Smooth muscle cell (in vitro differentiated cells): ENCODE measurements at regions not wholly inside any gene's neighbourhood (a gene's known extent, or its start where the extent isn't known, plus 50 kb on each side); places are given as distances from the start of the nearest gene placed in this dataset.
A peak's percentile ranks its signal among the peaks of the same experiment; 100 is the strongest.

ENCODE experiments used
- DNase-seq: peaks from one replicate; lab custom pipeline; 2025; ENCODE audit not compliant: unreplicated experiment; lab: John Stamatoyannopoulos, UW
- H2AFZ ChIP-seq: fragments of 200-600 bp; sonication (generic); 2 replicates; pipeline ENCODE4 v1.6.0; 2016; ENCODE audit warnings: antibody characterized with exemption, low read depth, mild to moderate bottlenecking
- H3F3A ChIP-seq: fragments of 200-600 bp; sonication (generic); 2 replicates; pipeline ENCODE4 v1.6.0; 2017; ENCODE audit warnings: antibody characterized with exemption, low read depth
- H3K27ac ChIP-seq: fragments of 200-600 bp; sonication (generic); 2 replicates; pipeline ENCODE4 v1.5.1; 2016; ENCODE audit warnings: low read depth, mild to moderate bottlenecking
- H3K27me3 ChIP-seq: fragments of 200-600 bp; sonication (generic); 2 replicates; pipeline ENCODE4 v1.6.1; 2016; ENCODE audit warnings: low read depth, mild to moderate bottlenecking
- H3K36me3 ChIP-seq: fragments of 200-600 bp; sonication (generic); 2 replicates; pipeline ENCODE4 v1.5.1; 2016; ENCODE audit warnings: low read depth
- H3K4me1 ChIP-seq: fragments of 200-600 bp; sonication (generic); 2 replicates; pipeline ENCODE4 v1.5.1; 2016; ENCODE audit warnings: low read depth
- H3K4me2 ChIP-seq: fragments of 200-600 bp; sonication (generic); 2 replicates; pipeline ENCODE4 v1.6.0; 2016; ENCODE audit warnings: mild to moderate bottlenecking
- H3K4me3 ChIP-seq: fragments of 200-600 bp; sonication (generic); 2 replicates; pipeline ENCODE4 v1.5.1; 2016; ENCODE audit warnings: mild to moderate bottlenecking
- H3K79me2 ChIP-seq: fragments of 200-600 bp; sonication (generic); 2 replicates; pipeline ENCODE4 v1.6.0; 2016; ENCODE audit warnings: low read depth, mild to moderate bottlenecking
- H3K9ac ChIP-seq: fragments of 200-600 bp; sonication (generic); 2 replicates; pipeline ENCODE4 v1.6.0; 2016; ENCODE audit warnings: low read depth
- H3K9me3 ChIP-seq: fragments of 200-600 bp; sonication (generic); replicated peaks from 2 replicates; pipeline ENCODE4 v1.5.1; 2016; ENCODE audit warnings: low read depth
- H4K20me1 ChIP-seq: fragments of 200-600 bp; sonication (generic); 2 replicates; pipeline ENCODE4 v1.6.0; 2016; ENCODE audit warnings: low read depth
- WGBS: methylation state at CpG from one replicate; pipeline ENCODE4 v1.1.7; 2016; ENCODE audit warnings: low lambda C conversion rate; 5-methylcytosine and 5-hydroxymethylcytosine counted together
- TF ChIP-seq, protein P1 (sequence below): fragments of 200-600 bp; sonication (generic); IDR thresholded peaks from 2 replicates; pipeline ENCODE4 v1.5.1; 2017; ENCODE audit warnings: borderline replicate concordance, mild to moderate bottlenecking, antibody characterized with exemption; ENCODE audit not compliant: insufficient read depth, poor library complexity, severe bottlenecking

GRCh38 chr17:52233632-52234031 lies 75.1 kb upstream of the CA10 start:
- Histone ChIP-seq H3K9ac (no peak overlapping the region), H3K4me1 (no peaks in the 10 kb centered on the region), H3K27me3 (no peaks in the 10 kb centered on the region), H2AFZ (no peak overlapping the region), H3K4me2 (no peak overlapping the region), H3K9me3 (no peaks in the 10 kb centered on the region), H3F3A (no peaks in the 10 kb centered on the region), H3K4me3 (no peak overlapping the region), H3K27ac (peak overlapping the region; percentile 9), H3K79me2 (no peaks in the 10 kb centered on the region), H3K36me3 (no peaks in the 10 kb centered on the region), H4K20me1 (no peaks in the 10 kb centered on the region)
- 97% methylated on average over 1 of the region's 1 CpG for WGBS
- TF ChIP-seq, protein P1, sequence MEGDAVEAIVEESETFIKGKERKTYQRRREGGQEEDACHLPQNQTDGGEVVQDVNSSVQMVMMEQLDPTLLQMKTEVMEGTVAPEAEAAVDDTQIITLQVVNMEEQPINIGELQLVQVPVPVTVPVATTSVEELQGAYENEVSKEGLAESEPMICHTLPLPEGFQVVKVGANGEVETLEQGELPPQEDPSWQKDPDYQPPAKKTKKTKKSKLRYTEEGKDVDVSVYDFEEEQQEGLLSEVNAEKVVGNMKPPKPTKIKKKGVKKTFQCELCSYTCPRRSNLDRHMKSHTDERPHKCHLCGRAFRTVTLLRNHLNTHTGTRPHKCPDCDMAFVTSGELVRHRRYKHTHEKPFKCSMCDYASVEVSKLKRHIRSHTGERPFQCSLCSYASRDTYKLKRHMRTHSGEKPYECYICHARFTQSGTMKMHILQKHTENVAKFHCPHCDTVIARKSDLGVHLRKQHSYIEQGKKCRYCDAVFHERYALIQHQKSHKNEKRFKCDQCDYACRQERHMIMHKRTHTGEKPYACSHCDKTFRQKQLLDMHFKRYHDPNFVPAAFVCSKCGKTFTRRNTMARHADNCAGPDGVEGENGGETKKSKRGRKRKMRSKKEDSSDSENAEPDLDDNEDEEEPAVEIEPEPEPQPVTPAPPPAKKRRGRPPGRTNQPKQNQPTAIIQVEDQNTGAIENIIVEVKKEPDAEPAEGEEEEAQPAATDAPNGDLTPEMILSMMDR = no peak
- DNase-seq = no peak

DNA sequence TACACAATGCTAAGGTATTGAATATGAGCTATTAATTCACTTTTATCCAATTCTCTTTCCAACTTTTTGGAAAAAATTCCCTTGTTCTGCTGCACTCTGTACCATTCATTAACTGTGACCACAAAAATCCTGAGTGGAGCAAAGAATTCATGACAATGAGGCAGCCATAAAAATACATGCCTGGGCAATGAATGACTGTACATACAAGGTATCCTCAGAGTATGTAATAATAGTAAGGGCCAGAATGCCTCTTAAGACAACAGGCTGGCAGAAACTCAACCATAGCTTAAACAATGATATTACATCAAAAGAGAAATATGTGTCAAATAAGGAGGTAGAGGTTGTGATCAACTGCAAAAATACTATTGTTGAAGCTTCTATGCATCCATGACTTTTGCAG lies 74.7 kb upstream of the CA10 start:
- TF ChIP-seq, protein P1 = no peak
- no peaks in the 10 kb centered on the region for H3K79me2 ChIP-seq
- H3K4me2 ChIP-seq = no peak overlapping the region
- no peak overlapping the region for H3K4me3 ChIP-seq
- no peaks in the 10 kb centered on the region for H4K20me1 ChIP-seq
- no peaks in the 10 kb centered on the region for H3K9me3 ChIP-seq
- no peaks in the 10 kb centered on the region for H3K27me3 ChIP-seq
- no peaks in the 10 kb centered on the region for H3F3A ChIP-seq
- H3K9ac ChIP-seq = no peak overlapping the region
- H3K36me3 ChIP-seq = no peaks in the 10 kb centered on the region
- H3K27ac ChIP-seq = peak overlapping the region; percentile 9
- no peak for DNase-seq
- no peaks in the 10 kb centered on the region for H3K4me1 ChIP-seq
- H2AFZ ChIP-seq = no peak overlapping the region

DNA sequence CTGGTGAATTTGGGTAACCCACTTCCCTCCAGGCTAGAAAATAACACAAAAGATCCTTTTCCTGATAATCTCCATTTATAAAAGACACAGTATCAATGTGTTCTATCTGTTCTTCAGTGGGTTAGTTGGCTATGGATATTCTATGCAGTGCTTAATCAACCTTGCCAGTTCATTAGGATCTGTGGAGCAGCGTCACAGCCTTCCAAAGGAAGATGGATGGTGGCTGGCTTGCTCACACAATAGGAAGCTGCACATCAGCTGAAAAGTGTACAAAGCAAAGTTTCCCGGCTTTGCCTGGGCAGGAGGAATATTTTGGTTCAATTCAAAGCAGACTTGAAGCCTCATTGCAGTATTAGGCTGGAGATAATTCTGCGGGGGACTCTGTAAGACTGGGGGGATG lies 70.3 kb upstream of the CA10 start:
- Histone ChIP-seq H3K79me2 (no peaks in the 10 kb centered on the region), H3K4me3 (no peak overlapping the region), H3K9ac (no peak overlapping the region), H3K27me3 (no peaks in the 10 kb centered on the region), H3K36me3 (no peaks in the 10 kb centered on the region), H3F3A (no peaks in the 10 kb centered on the region), H3K4me1 (no peaks in the 10 kb centered on the region), H4K20me1 (no peaks in the 10 kb centered on the region), H3K4me2 (no peak overlapping the region), H2AFZ (no peak overlapping the region), H3K27ac (no peak overlapping the region), H3K9me3 (no peaks in the 10 kb centered on the region)
- TF ChIP-seq, protein P1 = no peak
- 90% methylated on average over 3 of the region's 3 CpGs for WGBS
- no peak for DNase-seq

GRCh38 chr17:52227926-52228325 lies 69.4 kb upstream of the CA10 start:
- no peaks in the 10 kb centered on the region for H3K27me3 ChIP-seq
- no peaks in the 10 kb centered on the region for H3K36me3 ChIP-seq
- H3K4me3 ChIP-seq = no peak overlapping the region
- H3K4me2 ChIP-seq = no peak overlapping the region
- no peaks in the 10 kb centered on the region for H3F3A ChIP-seq
- no peaks in the 10 kb centered on the region for H3K9me3 ChIP-seq
- no peak overlapping the region for H3K9ac ChIP-seq
- no peaks in the 10 kb centered on the region for H3K4me1 ChIP-seq
- H3K79me2 ChIP-seq = no peaks in the 10 kb centered on the region
- TF ChIP-seq, protein P1 = no peak
- DNase-seq = no peak
- no peaks in the 10 kb centered on the region for H4K20me1 ChIP-seq
- no peak overlapping the region for H2AFZ ChIP-seq
- no peak overlapping the region for H3K27ac ChIP-seq
- 81% methylated on average over 2 of the region's 2 CpGs for WGBS
